B cell (primary cell): ENCODE measurements at regions not wholly inside any gene's neighbourhood (a gene's known extent, or its start where the extent isn't known, plus 50 kb on each side); places are given as distances from the start of the nearest gene placed in this dataset.

Experiments used
- ATAC-seq: fragments of 200-7000 bp; cut with Tn5 transposase; one replicate; pipeline ENCODE4 v1.10.0; 2021; ENCODE audit warnings: low read depth, mild to moderate bottlenecking, moderate number of reproducible peaks, moderate library complexity
- CTCF ChIA-PET: fragments of 350-600 bp; sonication (Branson Sonifier 250); formaldehyde crosslinking; loops from one replicate; lab custom pipeline; 2021; ENCODE audit warnings: antibody characterized with exemption, inconsistent platforms; lab: Charles Lee
- POLR2A ChIA-PET: fragments of 350-600 bp; sonication (Branson Sonifier 250); formaldehyde crosslinking; loops from one replicate; lab custom pipeline; 2021; ENCODE audit warnings: antibody characterized with exemption; lab: Charles Lee
- DNase-seq: peaks from one replicate; pipeline ENCODE4 v3.0.0; 2013
- H2AFZ ChIP-seq: 2 replicates; pipeline ENCODE4 v1.6.1; 2012; ENCODE audit warnings: mild to moderate bottlenecking, low read depth, low read length; ENCODE audit not compliant: insufficient read depth, poor library complexity, severe bottlenecking
- H3K27ac ChIP-seq, 2 donors: 1 replicate in 1 of 2; 2 replicates in 1 of 2; pipeline ENCODE4 v1.5.1; 2012 to 2013; ENCODE audit warnings: low read length in 2 of 2, mild to moderate bottlenecking in 2 of 2, moderate library complexity in 1 of 2
- H3K27me3 ChIP-seq, 4 experiments: fragments of 200-600 bp in 1 of 4; sonication (generic) in 1 of 4; replicated peaks in 1 of 4; 1 replicate in 2 of 4; 2 replicates in 2 of 4; pipeline versions ENCODE4 v1.6.1 to v1.7.0; 2013 to 2016; ENCODE audit warnings: low read length in 3 of 4, mild to moderate bottlenecking in 2 of 4, mixed read lengths in 1 of 4, moderate library complexity in 1 of 4; ENCODE audit not compliant: insufficient read depth in 4 of 4, control insufficient read depth in 3 of 4; ENCODE audit errors: control extremely low read depth in 1 of 4
- H3K36me3 ChIP-seq, 2 experiments: replicated peaks in 1 of 2; 1 replicate in 1 of 2; 2 replicates in 1 of 2; pipeline versions ENCODE4 v1.6.1 to v1.7.1; 2013; ENCODE audit warnings: low read length in 1 of 2; ENCODE audit not compliant: insufficient read depth in 2 of 2, control insufficient read depth in 1 of 2; ENCODE audit errors: control extremely low read depth in 1 of 2, extremely low read depth in 1 of 2
- H3K4me1 ChIP-seq, 2 donors: fragments of 200-600 bp in 1 of 2; sonication (generic) in 1 of 2; 1 replicate in 1 of 2; 2 replicates in 1 of 2; pipeline versions ENCODE4 v1.5.1 to v1.6.1; 2013 to 2017; ENCODE audit warnings: low read length in 2 of 2; ENCODE audit not compliant: control insufficient read depth in 2 of 2, insufficient read depth in 2 of 2
- H3K4me2 ChIP-seq: replicated peaks from 2 replicates; pipeline ENCODE3; 2012; ENCODE audit warnings: mild to moderate bottlenecking, low read depth, low read length; ENCODE audit not compliant: poor library complexity, severe bottlenecking
- H3K4me3 ChIP-seq, 5 experiments: fragments of 200-600 bp in 1 of 5; sonication (generic) in 1 of 5; 1 replicate in 3 of 5; 2 replicates in 2 of 5; pipeline versions ENCODE4 v1.5.1 to v1.7.0; 2011 to 2016; ENCODE audit warnings: low read length in 4 of 5, mild to moderate bottlenecking in 4 of 5, low read depth in 2 of 5, control low read depth in 1 of 5, moderate library complexity in 1 of 5; ENCODE audit not compliant: insufficient read depth in 1 of 5; ENCODE audit errors: control extremely low read depth in 1 of 5, extremely low read depth in 1 of 5
- H3K79me2 ChIP-seq: fragments of 200-600 bp; sonication (generic); one replicate; pipeline ENCODE4 v1.6.0; 2016; ENCODE audit warnings: low read length; ENCODE audit not compliant: control insufficient read depth, insufficient read depth
- H3K9ac ChIP-seq: fragments of 200-600 bp; sonication (generic); 2 replicates; pipeline ENCODE4 v1.6.1; 2017; ENCODE audit warnings: mild to moderate bottlenecking, low read length, moderate library complexity
- H3K9me3 ChIP-seq, 3 donors: one replicate each; pipeline versions ENCODE4 v1.6.1 to v1.7.1; 2013; ENCODE audit warnings: low read length in 2 of 3; ENCODE audit not compliant: control insufficient read depth in 2 of 3, insufficient read depth in 1 of 3; ENCODE audit errors: control extremely low read depth in 1 of 3
- H4K20me1 ChIP-seq: 2 replicates; pipeline ENCODE4 v1.6.0; 2012; ENCODE audit warnings: mild to moderate bottlenecking, low read length; ENCODE audit not compliant: insufficient read depth, control insufficient read depth, poor library complexity, severe bottlenecking
- H3K27ac Mint-ChIP-seq: one replicate; pipeline ENCODE4 v1.8.0; 2021; ENCODE audit warnings: mixed read lengths
- H3K27me3 Mint-ChIP-seq: one replicate; pipeline ENCODE4 v1.8.0; 2021; ENCODE audit warnings: mixed read lengths
- H3K4me1 Mint-ChIP-seq: one replicate; pipeline ENCODE4 v1.8.0; 2021; ENCODE audit warnings: mixed read lengths
- H3K4me3 Mint-ChIP-seq: one replicate; pipeline ENCODE4 v1.8.0; 2021; ENCODE audit warnings: mixed read lengths
- H3K9me3 Mint-ChIP-seq: one replicate; pipeline ENCODE4 v1.8.0; 2022; ENCODE audit warnings: mixed read lengths; ENCODE audit not compliant: insufficient read depth
- EZH2 ChIP-seq: IDR thresholded peaks from 2 replicates; pipeline ENCODE4 v1.6.1; 2012; ENCODE audit warnings: borderline replicate concordance, low read depth, mild to moderate bottlenecking, moderate library complexity, low read length; ENCODE audit not compliant: insufficient read depth, poor library complexity, severe bottlenecking
- WGBS: methylation state at CpG from one replicate; pipeline ENCODE4 v1.1.5; 2013; ENCODE audit warnings: missing lambda C conversion rate; ENCODE audit not compliant: insufficient coverage; 5-methylcytosine and 5-hydroxymethylcytosine counted together
- intact Hi-C: fragments of 100-400 bp; cut with micrococcal nuclease; formaldehyde crosslinking; loops from one replicate; pipeline ENCODE4 v1.10.0; 2022
- TF ChIP-seq, protein P1 (sequence below): fragments of 200-600 bp; IDR thresholded peaks from one replicate; pipeline ENCODE4 v1.8.0; 2022; ENCODE audit warnings: antibody characterized with exemption, mild to moderate bottlenecking

DNA sequence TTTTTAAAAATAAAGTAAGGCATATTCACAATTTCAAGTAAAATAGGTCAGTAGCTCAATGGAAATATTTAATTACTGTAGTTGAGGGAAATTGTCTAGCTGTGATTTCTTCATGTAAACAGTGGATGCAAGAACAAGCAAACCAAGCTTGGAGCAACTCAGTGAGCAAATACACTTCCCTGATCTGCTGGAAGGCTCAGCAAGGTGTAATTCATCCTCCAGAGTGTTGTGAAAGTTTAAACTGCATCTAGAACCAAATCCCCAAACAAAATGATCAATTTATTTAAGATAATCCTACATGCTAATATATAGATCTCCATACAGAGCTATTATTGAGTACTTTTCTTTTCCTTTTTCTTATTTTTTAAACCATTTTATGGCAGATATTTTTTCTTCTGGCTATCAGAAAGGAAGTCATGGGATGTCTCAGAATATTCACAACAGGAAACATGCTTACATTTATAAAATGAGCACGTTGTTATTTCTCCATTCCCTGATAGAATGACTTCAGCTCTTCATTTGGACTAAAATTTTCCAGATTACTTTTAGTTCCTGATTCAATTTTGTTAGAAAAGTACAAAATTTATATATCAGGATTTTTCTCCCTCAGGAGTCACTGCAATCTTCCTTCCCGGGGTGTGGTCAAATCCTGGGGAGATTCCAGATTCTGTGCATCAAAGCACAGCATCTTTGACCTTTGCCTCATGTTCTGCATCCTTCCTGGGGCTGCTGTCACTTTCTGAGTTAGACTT lies 219.2 kb upstream of the ELL2 start:
- intact Hi-C loops, result no loop called here
- Mint-ChIP-seq H3K4me1 (peaks cover 3% of the 10 kb centered on the region), H3K27ac (no peak overlapping the region), H3K4me3 (no peak overlapping the region), H3K9me3 (peaks cover 11% of the 10 kb centered on the region), H3K27me3 (peaks cover 4% of the 10 kb centered on the region)
- H2AFZ ChIP-seq, result no peak overlapping the region
- H3K36me3 ChIP-seq, result no peaks in the 10 kb centered on the region
- ATAC-seq (no peak), DNase-seq (no peak)
- no peaks in the 10 kb centered on the region for H3K9me3 ChIP-seq
- H3K27ac ChIP-seq, result no peak overlapping the region
- ChIA-PET CTCF (no interaction called here), POLR2A (no interaction called here)
- no peaks in the 10 kb centered on the region for H3K4me1 ChIP-seq
- H3K4me2 ChIP-seq, result no peak overlapping the region
- no peak overlapping the region for H3K9ac ChIP-seq
- 100% methylated on average over 1 of the region's 2 CpGs for WGBS
- no peaks in the 10 kb centered on the region for H3K79me2 ChIP-seq
- no peak for TF ChIP-seq EZH2
- TF ChIP-seq, protein P1, sequence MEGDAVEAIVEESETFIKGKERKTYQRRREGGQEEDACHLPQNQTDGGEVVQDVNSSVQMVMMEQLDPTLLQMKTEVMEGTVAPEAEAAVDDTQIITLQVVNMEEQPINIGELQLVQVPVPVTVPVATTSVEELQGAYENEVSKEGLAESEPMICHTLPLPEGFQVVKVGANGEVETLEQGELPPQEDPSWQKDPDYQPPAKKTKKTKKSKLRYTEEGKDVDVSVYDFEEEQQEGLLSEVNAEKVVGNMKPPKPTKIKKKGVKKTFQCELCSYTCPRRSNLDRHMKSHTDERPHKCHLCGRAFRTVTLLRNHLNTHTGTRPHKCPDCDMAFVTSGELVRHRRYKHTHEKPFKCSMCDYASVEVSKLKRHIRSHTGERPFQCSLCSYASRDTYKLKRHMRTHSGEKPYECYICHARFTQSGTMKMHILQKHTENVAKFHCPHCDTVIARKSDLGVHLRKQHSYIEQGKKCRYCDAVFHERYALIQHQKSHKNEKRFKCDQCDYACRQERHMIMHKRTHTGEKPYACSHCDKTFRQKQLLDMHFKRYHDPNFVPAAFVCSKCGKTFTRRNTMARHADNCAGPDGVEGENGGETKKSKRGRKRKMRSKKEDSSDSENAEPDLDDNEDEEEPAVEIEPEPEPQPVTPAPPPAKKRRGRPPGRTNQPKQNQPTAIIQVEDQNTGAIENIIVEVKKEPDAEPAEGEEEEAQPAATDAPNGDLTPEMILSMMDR, result no peak
- H3K27me3 ChIP-seq, result no peaks in the 10 kb centered on the region
- no peak overlapping the region for H3K4me3 ChIP-seq
- H4K20me1 ChIP-seq, result no peaks in the 10 kb centered on the region

DNA sequence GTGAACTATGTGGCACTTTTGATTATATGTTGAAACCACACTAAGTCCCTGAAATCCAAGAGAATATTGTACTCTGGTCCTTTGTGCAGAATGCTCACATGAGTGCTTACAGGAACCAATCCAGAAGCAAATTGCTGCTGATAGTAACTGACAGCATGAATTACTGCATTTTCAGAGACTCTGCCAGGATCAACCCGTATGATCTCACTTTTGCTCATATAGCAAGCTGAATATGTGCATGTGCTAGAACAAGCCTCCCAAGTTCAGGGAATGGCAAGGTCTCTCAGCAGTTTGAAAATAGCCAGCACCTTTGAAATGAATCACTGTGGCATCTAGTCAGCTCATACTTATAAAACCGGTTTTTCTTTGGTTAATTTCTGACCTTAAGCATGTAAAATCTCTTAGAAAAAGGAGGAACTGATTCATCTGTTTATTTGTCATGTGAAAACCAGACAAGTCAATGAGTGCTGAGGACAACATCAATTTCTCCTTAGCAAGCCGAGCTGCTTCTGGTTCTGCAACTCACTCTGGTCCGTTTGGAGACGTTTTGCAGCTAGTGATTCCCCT lies 215.7 kb upstream of the ELL2 start:
- H3K9me3 Mint-ChIP-seq, result no peaks in the 10 kb centered on the region
- POLR2A ChIA-PET, result no interaction called here
- H3K4me2 ChIP-seq, result no peak overlapping the region
- no peaks in the 10 kb centered on the region for H3K9me3 ChIP-seq
- no peaks in the 10 kb centered on the region for H3K27me3 ChIP-seq
- peaks cover 3% of the 10 kb centered on the region for H3K4me1 Mint-ChIP-seq
- no peaks in the 10 kb centered on the region for H3K36me3 ChIP-seq
- ATAC-seq (no peak), DNase-seq (no peak)
- H3K4me3 ChIP-seq, result no peak overlapping the region
- no peaks in the 10 kb centered on the region for H3K4me1 ChIP-seq
- CTCF ChIA-PET, result no interaction called here
- WGBS, result 78% methylated on average over 1 of the region's 5 CpGs
- H3K27ac ChIP-seq, result no peak overlapping the region
- intact Hi-C loops, result no loop called here
- H3K27ac Mint-ChIP-seq, result no peak overlapping the region
- H4K20me1 ChIP-seq, result no peaks in the 10 kb centered on the region
- H3K4me3 Mint-ChIP-seq, result no peak overlapping the region
- H3K9ac ChIP-seq, result no peak overlapping the region
- H3K27me3 Mint-ChIP-seq, result peaks cover 4% of the 10 kb centered on the region
- H3K79me2 ChIP-seq, result no peaks in the 10 kb centered on the region
- no peak for TF ChIP-seq EZH2
- TF ChIP-seq, protein P1, result no peak
- H2AFZ ChIP-seq, result no peak overlapping the region
